Neuronal stem cell (in vitro differentiated cells): ENCODE measurements at regions not wholly inside any gene's neighbourhood (a gene's known extent, or its start where the extent isn't known, plus 50 kb on each side); places are given as distances from the start of the nearest gene placed in this dataset.

Experiments
- DNase-seq: peaks from one replicate; pipeline ENCODE4 v3.0.0-alpha.2; 2013; ENCODE audit warnings: low spot score
- H2AFZ ChIP-seq: one replicate; pipeline ENCODE4 v1.6.1; 2013; ENCODE audit warnings: mild to moderate bottlenecking, low read length, inconsistent platforms
- H2AK5ac ChIP-seq: 2 replicates; pipeline ENCODE4 v1.6.1; 2013; ENCODE audit warnings: low read depth, mild to moderate bottlenecking, inconsistent platforms, low read length, moderate library complexity, mixed read lengths
- H2BK120ac ChIP-seq: 2 replicates; pipeline ENCODE4 v1.6.1; 2013; ENCODE audit warnings: low read depth, mild to moderate bottlenecking, inconsistent platforms, low read length, moderate library complexity, mixed read lengths
- H2BK12ac ChIP-seq: one replicate; pipeline ENCODE4 v1.6.1; 2013; ENCODE audit warnings: low read length, inconsistent platforms
- H2BK15ac ChIP-seq: 2 replicates; pipeline ENCODE4 v1.6.1; 2013; ENCODE audit warnings: mild to moderate bottlenecking, low read length, inconsistent platforms, mixed read lengths
- H2BK5ac ChIP-seq: one replicate; pipeline ENCODE4 v1.6.1; 2013; ENCODE audit warnings: inconsistent platforms, mild to moderate bottlenecking, low read length, moderate library complexity
- H3K14ac ChIP-seq: one replicate; pipeline ENCODE4 v1.6.1; 2013; ENCODE audit warnings: low read length, inconsistent platforms
- H3K18ac ChIP-seq: 2 replicates; pipeline ENCODE4 v1.6.1; 2013; ENCODE audit warnings: low read length, inconsistent platforms
- H3K23ac ChIP-seq: 2 replicates; pipeline ENCODE4 v1.6.1; 2013; ENCODE audit warnings: low read depth, mild to moderate bottlenecking, mixed read lengths, low read length, inconsistent platforms; ENCODE audit not compliant: poor library complexity
- H3K27ac ChIP-seq: replicated peaks from 3 replicates; pipeline ENCODE4 v1.5.1; 2013; ENCODE audit warnings: low read length, inconsistent platforms
- H3K27me3 ChIP-seq, 3 experiments: 2 replicates each; pipeline ENCODE4 v1.6.1; 2013; ENCODE audit warnings: low read length in 3 of 3, mild to moderate bottlenecking in 2 of 3, inconsistent platforms in 1 of 3, low read depth in 1 of 3, mixed read lengths in 1 of 3, moderate library complexity in 1 of 3; ENCODE audit not compliant: control insufficient read depth in 3 of 3, insufficient read depth in 3 of 3
- H3K36me3 ChIP-seq, 2 donors: replicated peaks in 1 of 2; 2 replicates each; pipeline ENCODE4 v1.6.1; 2013; ENCODE audit warnings: low read length in 2 of 2; ENCODE audit not compliant: control insufficient read depth in 2 of 2, insufficient read depth in 2 of 2
- H3K4ac ChIP-seq: 2 replicates; pipeline ENCODE4 v1.6.1; 2013; ENCODE audit warnings: inconsistent platforms, mild to moderate bottlenecking, low read length, moderate library complexity
- H3K4me1 ChIP-seq, 2 donors: 1 replicate in 1 of 2; 2 replicates in 1 of 2; pipeline ENCODE4 v1.6.1; 2013; ENCODE audit warnings: low read length in 2 of 2, low read depth in 1 of 2; ENCODE audit not compliant: control insufficient read depth in 2 of 2, insufficient read depth in 1 of 2
- H3K4me2 ChIP-seq: one replicate; pipeline ENCODE4 v1.6.1; 2013; ENCODE audit warnings: mild to moderate bottlenecking, low read length, inconsistent platforms; ENCODE audit not compliant: insufficient read depth, poor library complexity, severe bottlenecking
- H3K4me3 ChIP-seq, 2 donors: 2 replicates each; pipeline ENCODE4 v1.5.1; 2013; ENCODE audit warnings: low read length in 2 of 2, mild to moderate bottlenecking in 2 of 2, inconsistent platforms in 1 of 2, moderate library complexity in 1 of 2
- H3K79me1 ChIP-seq: one replicate; pipeline ENCODE4 v1.6.1; 2013; ENCODE audit warnings: low read depth, mild to moderate bottlenecking, inconsistent platforms, low read length, moderate library complexity
- H3K9ac ChIP-seq: one replicate; pipeline ENCODE4 v1.6.1; 2013; ENCODE audit warnings: mild to moderate bottlenecking, low read depth, low read length, inconsistent platforms; ENCODE audit not compliant: poor library complexity
- H3K9me3 ChIP-seq, 2 donors: replicated peaks in 1 of 2; 2 replicates each; pipeline versions ENCODE3 to v1.6.1; 2013; ENCODE audit warnings: low read length in 2 of 2, mild to moderate bottlenecking in 2 of 2, inconsistent platforms in 1 of 2, low read depth in 1 of 2, mixed read lengths in 1 of 2, moderate library complexity in 1 of 2; ENCODE audit not compliant: control insufficient read depth in 2 of 2, insufficient read depth in 1 of 2
- H4K8ac ChIP-seq: one replicate; pipeline ENCODE4 v1.6.1; 2013; ENCODE audit warnings: low read depth, mild to moderate bottlenecking, inconsistent platforms, low read length, moderate library complexity
- H4K91ac ChIP-seq: one replicate; pipeline ENCODE4 v1.6.1; 2013; ENCODE audit warnings: low read length, low read depth, mild to moderate bottlenecking, inconsistent platforms; ENCODE audit not compliant: poor library complexity
- WGBS, 2 donors: extraction: QIAGEN DNeasy Blood & Tissue Kit; methylation state at CpG; one replicate each; pipeline ENCODE4 v1.1.7; 2013; ENCODE audit warnings: missing lambda C conversion rate in 2 of 2, mixed read lengths in 1 of 2; ENCODE audit not compliant: insufficient read length in 2 of 2, insufficient replicate concordance in 1 of 2; ENCODE audit errors: extremely low coverage in 2 of 2; 5-methylcytosine and 5-hydroxymethylcytosine counted together

- Histone ChIP-seq H3K27me3 (no peaks in the 10 kb centered on the region), H3K23ac (no peak overlapping the region), H2AFZ (no peak overlapping the region), H3K27ac (no peak overlapping the region), H3K4ac (no peak overlapping the region), H2BK15ac (no peak overlapping the region), H3K9ac (no peak overlapping the region), H3K14ac (no peak overlapping the region), H2AK5ac (no peak overlapping the region), H2BK120ac (no peak overlapping the region), H4K8ac (no peak overlapping the region), H3K4me2 (no peak overlapping the region), H3K18ac (no peak overlapping the region), H3K9me3 (peaks cover 0 to 2% of the 10 kb centered on the region in 2 donors), H4K91ac (no peak overlapping the region), H2BK5ac (no peak overlapping the region), H3K79me1 (no peaks in the 10 kb centered on the region), H3K4me1 (peaks cover 0 to 2% of the 10 kb centered on the region in 2 donors), H3K36me3 (no peaks in the 10 kb centered on the region), H2BK12ac (no peak overlapping the region), H3K4me3 (no peak overlapping the region)
- WGBS, 2 donors: no CpG with 5 or more reads among the region's 3 CpGs
- DNase-seq: no peak
Observed at GRCh38 chr1:239282411-239282810, 104.0 kb upstream of the CHRM3 start.

GRCh38 chr1:239276051-239276450 lies 110.3 kb upstream of the CHRM3 start:
- no peaks in the 10 kb centered on the region for H3K36me3 ChIP-seq
- no peak overlapping the region for H4K91ac ChIP-seq
- WGBS, 2 donors: no CpG with 5 or more reads among the region's 5 CpGs
- no peak overlapping the region for H4K8ac ChIP-seq
- H3K23ac ChIP-seq: no peak overlapping the region
- no peak overlapping the region for H3K4me2 ChIP-seq
- H3K4me1 ChIP-seq: no peaks in the 10 kb centered on the region
- no peak overlapping the region for H3K14ac ChIP-seq
- H3K9me3 ChIP-seq: peaks cover 0 to 2% of the 10 kb centered on the region in 2 donors
- no peak overlapping the region for H2AK5ac ChIP-seq
- no peak overlapping the region for H2BK12ac ChIP-seq
- no peak overlapping the region for H2BK5ac ChIP-seq
- H3K27ac ChIP-seq: no peak overlapping the region
- no peak overlapping the region for H3K9ac ChIP-seq
- H2AFZ ChIP-seq: no peak overlapping the region
- no peaks in the 10 kb centered on the region for H3K79me1 ChIP-seq
- H3K27me3 ChIP-seq: no peaks in the 10 kb centered on the region
- no peak overlapping the region for H3K18ac ChIP-seq
- no peak for DNase-seq
- no peak overlapping the region for H3K4me3 ChIP-seq
- H3K4ac ChIP-seq: no peak overlapping the region
- H2BK120ac ChIP-seq: no peak overlapping the region
- H2BK15ac ChIP-seq: no peak overlapping the region

GRCh38 chr1:239274242-239274830 lies 112.0 kb upstream of the CHRM3 start:
- Histone ChIP-seq H3K9me3 (peaks cover 0 to 2% of the 10 kb centered on the region in 2 donors), H3K4ac (no peak overlapping the region), H3K79me1 (no peaks in the 10 kb centered on the region), H3K4me2 (no peak overlapping the region), H2BK5ac (no peak overlapping the region), H4K91ac (no peak overlapping the region), H3K18ac (no peak overlapping the region), H3K27me3 (no peaks in the 10 kb centered on the region), H3K4me1 (no peaks in the 10 kb centered on the region), H3K14ac (no peak overlapping the region), H3K4me3 (no peak overlapping the region), H3K36me3 (no peaks in the 10 kb centered on the region), H3K23ac (no peak overlapping the region), H2BK120ac (no peak overlapping the region), H2AFZ (no peak overlapping the region), H2AK5ac (no peak overlapping the region), H4K8ac (no peak overlapping the region), H3K9ac (no peak overlapping the region), H2BK12ac (no peak overlapping the region), H2BK15ac (no peak overlapping the region), H3K27ac (no peak overlapping the region)
- no peak for DNase-seq
- WGBS, 2 donors: no CpG with 5 or more reads among the region's 4 CpGs

- Histone ChIP-seq H3K18ac (no peak overlapping the region), H2BK120ac (no peak overlapping the region), H4K8ac (no peak overlapping the region), H2AFZ (no peak overlapping the region), H3K79me1 (no peaks in the 10 kb centered on the region), H3K4me3 (no peak overlapping the region), H3K9me3 (no peaks in the 10 kb centered on the region), H3K23ac (no peak overlapping the region), H4K91ac (no peak overlapping the region), H3K4ac (no peak overlapping the region), H3K27ac (no peak overlapping the region), H2BK5ac (no peak overlapping the region), H3K14ac (no peak overlapping the region), H3K4me2 (no peak overlapping the region), H3K9ac (no peak overlapping the region), H2BK15ac (no peak overlapping the region), H3K27me3 (no peaks in the 10 kb centered on the region), H3K36me3 (no peaks in the 10 kb centered on the region), H2BK12ac (no peak overlapping the region), H2AK5ac (no peak overlapping the region), H3K4me1 (no peaks in the 10 kb centered on the region)
- WGBS, 2 donors: no CpG with 5 or more reads among the region's 5 CpGs
- DNase-seq: no peak
Observed at GRCh38 chr1:239270509-239270908, 115.9 kb upstream of the CHRM3 start.
